ENCODE measurements at regions not wholly inside any gene's neighbourhood (a gene's known extent, or its start where the extent isn't known, plus 50 kb on each side); places are given as distances from the start of the nearest gene placed in this dataset.
"Not testable (repeated sequence)": the region's sequence is repeated elsewhere in the genome, so short reads cannot be mapped to it uniquely, and the experiment has no call there.

- no peak for DNase-seq
These were observed 114.0 kb downstream of the SLC38A4 start for GRCh38 chr12:46711756-46712155.

- DNase-seq, result no peak
These were observed 115.6 kb downstream of the SLC38A4 start for GRCh38 chr12:46710125-46710743.

GRCh38 chr12:46702581-46703344 is 123.0 kb downstream of the SLC38A4 start:
- DNase-seq, result no peak

- DNase-seq, result no peak
These were observed 124.4 kb downstream of the SLC38A4 start for GRCh38 chr12:46701356-46701755.

GRCh38 chr12:46699986-46700385 is 125.8 kb downstream of the SLC38A4 start:
- DNase-seq, result no peak

- DNase-seq, result no peak
These were observed 127.8 kb downstream of the SLC38A4 start for GRCh38 chr12:46698003-46698402.

- no peak for DNase-seq
These were observed 132.3 kb downstream of the SLC38A4 start for GRCh38 chr12:46693518-46693917.

GRCh38 chr12:46693034-46693433 is 132.8 kb downstream of the SLC38A4 start:
- no peak for DNase-seq

- no peak for DNase-seq
These were observed 133.2 kb downstream of the SLC38A4 start for GRCh38 chr12:46692606-46693005.

GRCh38 chr12:46686267-46686942 is 139.4 kb downstream of the SLC38A4 start:
- no peak for DNase-seq

GRCh38 chr12:46684243-46684642 is 141.6 kb downstream of the SLC38A4 start:
- DNase-seq, result not testable (repeated sequence)

- no peak for DNase-seq
These were observed 143.6 kb downstream of the SLC38A4 start for GRCh38 chr12:46682148-46682547.

GRCh38 chr12:46680506-46680905 is 145.3 kb downstream of the SLC38A4 start:
- DNase-seq, result no peak

GRCh38 chr12:46679754-46680153 is 146.0 kb downstream of the SLC38A4 start:
- DNase-seq, result no peak

- DNase-seq, result no peak
These were observed 147.4 kb downstream of the SLC38A4 start for GRCh38 chr12:46678426-46678825.

- peak; percentile 55 for DNase-seq
These were observed 148.0 kb downstream of the SLC38A4 start for GRCh38 chr12:46677749-46678148.

GRCh38 chr12:46676797-46677520 is 148.8 kb downstream of the SLC38A4 start:
- no peak for DNase-seq

- no peak for DNase-seq
These were observed 149.4 kb downstream of the SLC38A4 start for GRCh38 chr12:46676396-46676795.

GRCh38 chr12:46675736-46676135 is 150.1 kb downstream of the SLC38A4 start:
- DNase-seq, result no peak

- no peak for DNase-seq
These were observed 151.0 kb downstream of the SLC38A4 start for GRCh38 chr12:46674800-46675199.

- DNase-seq, result no peak
These were observed 151.7 kb downstream of the SLC38A4 start for GRCh38 chr12:46674129-46674528.

GRCh38 chr12:46671102-46671501 is 154.7 kb downstream of the SLC38A4 start:
- no peak for DNase-seq

GRCh38 chr12:46670636-46671035 is 155.2 kb downstream of the SLC38A4 start:
- DNase-seq, result no peak

All from DMS79 treated with DMSO at 0.1 percent for 48 hours (cell line).